AML-193 (cell line): ENCODE measurements at regions not wholly inside any gene's neighbourhood (a gene's known extent, or its start where the extent isn't known, plus 50 kb on each side); places are given as distances from the start of the nearest gene placed in this dataset.
"Not testable (repeated sequence)": the region's sequence is repeated elsewhere in the genome, so short reads cannot be mapped to it uniquely, and the experiment has no call there.

Source experiments
- DNase-seq, 2 experiments: peaks; one replicate each; lab custom pipeline; 2025; lab: John Stamatoyannopoulos, UW

DNA sequence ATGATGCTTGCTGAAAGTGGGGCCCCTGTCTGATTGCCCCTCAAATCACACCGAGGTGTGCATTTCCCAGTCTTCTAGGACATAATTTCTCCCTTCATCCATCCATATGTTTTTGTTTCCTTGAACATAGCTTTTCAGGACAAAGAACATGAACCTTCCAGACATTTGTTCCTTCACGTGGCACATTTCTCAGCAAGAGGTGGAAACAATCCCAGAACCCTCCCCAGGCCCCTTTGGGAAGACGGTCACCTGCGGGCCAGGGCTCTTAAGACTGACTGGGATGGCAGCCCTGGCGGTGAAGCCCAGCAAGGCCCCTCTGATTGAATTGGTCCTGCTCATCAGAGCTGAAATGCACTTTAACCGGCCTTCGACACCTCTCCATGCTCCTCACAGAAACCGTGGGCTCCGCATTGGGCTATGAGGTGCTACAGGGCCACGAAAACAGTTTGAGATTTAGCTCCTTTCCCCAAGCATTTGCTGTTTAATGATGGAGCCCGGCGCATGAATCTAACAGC is 522.5 kb upstream of the DPP6 start:
- no peak for DNase-seq

DNA sequence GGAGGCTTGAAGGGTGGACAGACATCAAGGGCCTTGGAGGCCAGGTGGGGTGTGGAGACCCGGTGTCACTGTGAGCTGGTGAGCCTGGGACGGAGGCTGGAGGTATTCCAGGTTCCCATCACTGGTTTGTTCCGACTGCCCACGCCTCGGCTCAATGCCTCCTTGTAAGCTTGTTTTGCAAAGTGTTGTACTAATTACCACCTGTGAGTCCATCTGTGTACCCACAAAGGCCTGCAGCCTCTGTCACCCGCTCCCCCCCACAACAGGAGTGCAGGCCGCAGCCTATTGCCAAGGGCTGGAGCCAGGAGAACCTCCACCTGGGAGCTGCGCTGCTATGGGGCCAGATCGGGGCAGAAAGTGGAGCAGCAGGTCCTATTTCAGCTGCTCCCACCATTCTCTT is 521.8 kb upstream of the DPP6 start:
- no peak for DNase-seq

DNA sequence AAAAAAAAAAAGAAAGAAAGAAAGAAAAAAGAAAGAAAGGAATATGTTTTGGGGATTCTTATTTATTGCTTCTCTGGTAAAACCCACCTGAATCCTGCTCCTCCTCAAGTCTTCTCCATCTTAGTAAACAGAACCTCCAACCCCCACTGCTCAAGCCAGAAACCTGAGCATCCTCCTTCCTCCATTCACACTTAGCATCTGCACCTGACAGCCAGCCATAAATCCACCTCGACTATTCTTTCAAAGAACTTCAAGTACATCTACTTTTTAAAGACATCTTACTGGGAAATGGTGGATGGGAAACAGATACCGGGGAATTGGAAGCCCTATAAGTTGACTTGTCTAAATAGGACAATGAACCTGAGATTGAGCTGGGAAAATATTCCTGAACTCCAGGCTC is 519.9 kb upstream of the DPP6 start:
- no peak for DNase-seq

DNA sequence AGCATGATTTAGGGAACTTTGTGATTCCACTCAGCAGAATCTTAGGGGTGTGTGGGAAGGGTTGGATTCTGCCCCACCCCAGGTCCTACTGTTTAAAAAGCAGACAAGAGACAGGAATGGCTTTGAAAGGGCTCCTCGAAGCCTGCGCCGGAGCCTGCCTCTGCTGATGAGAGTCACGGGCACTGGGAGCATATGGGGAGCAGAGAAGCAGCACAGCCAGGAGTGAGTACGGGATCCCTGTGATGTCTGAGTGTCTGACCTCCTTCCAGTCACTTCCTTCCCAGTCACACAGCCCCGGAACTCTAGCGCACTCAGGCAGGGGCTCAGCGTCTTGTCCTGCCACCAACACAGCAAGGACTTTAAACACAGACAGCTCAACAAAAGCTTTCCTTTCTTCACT is 514.9 kb upstream of the DPP6 start:
- DNase-seq, result no peak

DNA sequence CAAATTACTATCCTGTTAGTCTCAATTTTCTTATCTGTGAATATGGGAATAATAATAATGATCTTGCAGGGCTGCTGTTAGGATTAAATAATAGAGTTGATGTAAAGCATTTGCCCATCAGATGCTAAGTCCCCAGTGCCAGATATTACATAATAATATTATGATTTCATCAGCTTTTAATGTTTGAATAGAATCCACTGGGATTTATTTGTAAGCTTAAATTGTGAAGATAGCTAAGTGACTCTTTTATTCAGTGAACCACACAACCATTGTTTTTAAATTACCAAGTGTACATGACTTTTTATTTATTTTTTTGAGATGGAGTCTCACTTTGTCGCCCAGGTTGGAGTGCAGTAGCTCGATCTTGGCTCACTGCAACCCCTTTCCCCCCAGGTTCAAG is 510.3 kb upstream of the DPP6 start:
- DNase-seq, result no peak

DNA sequence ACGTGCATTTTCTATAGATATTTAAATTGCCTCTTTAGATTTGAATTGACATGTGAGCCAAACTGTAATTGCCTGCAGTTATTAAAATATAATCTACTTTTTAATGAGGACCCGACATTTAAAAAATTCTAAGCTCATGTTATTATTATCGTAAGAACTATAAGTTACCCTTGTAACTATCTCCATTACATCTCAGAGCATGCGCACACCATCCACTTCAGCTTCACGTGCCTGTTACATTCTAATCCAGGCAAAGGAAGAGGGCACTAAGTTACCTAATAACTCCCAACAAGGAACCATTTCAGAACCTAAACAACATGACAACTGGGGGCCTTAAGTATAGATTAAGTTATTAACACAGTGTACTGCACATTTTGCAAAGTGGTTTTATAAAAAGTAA is 509.0 kb upstream of the DPP6 start:
- no peak for DNase-seq

DNA sequence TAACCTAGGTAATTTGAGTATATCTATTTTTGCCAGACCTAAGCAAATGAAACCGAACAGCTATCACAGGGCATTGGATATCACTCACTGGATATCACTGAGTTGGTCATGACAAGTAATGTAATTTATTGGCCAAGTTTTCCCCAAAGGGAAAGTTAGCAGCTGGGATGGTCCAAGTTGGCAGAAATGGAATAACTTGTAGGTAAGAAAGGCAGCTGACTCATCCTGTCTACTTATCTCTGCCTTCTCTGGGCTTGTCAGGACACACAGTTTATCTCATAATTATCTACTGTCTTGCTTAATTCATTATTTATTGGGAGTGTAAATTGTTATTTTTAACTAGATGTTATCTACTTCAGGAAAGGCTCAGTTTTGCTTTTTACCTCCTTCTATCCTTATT is 502.0 kb upstream of the DPP6 start:
- DNase-seq, result no peak

DNA sequence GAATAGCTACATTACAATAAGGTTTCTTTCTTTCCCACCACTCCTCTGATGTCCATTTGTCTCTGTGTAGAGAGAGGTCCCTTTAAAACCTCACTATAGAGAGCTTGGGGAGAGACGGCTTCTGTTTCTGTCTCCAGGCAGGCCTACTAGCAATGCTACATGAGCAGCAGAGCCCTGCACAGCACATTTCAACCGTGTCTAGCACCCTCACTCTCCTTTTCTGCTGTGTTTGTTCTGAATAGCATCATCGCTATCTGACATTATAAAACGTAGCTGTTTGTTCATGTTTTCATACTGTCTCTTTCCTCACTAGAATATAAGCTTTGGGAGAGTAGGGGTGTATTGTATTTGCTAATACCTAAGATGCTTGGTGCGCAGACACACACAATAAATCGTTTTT is 487.8 kb upstream of the DPP6 start:
- DNase-seq, result no peak

DNA sequence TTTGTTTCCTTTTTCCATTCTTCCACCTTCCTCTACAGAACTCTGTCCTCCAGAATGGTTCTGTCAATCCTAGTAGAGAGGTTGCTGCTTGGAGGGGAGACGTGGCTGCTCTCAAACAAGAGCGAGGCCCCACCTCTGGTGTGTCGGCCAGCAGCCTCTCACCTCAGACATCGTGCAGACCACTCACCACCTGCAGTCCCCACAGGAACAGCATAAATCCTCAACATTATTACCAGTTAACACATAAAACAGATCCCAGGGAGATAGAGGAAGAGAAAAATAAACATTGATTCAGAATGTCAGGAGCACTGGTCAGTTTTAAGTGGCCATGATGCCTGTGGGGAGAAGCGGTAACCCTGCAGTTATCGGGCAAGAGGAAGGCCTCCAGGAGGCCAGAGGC is 485.9 kb upstream of the DPP6 start:
- no peak for DNase-seq

DNA sequence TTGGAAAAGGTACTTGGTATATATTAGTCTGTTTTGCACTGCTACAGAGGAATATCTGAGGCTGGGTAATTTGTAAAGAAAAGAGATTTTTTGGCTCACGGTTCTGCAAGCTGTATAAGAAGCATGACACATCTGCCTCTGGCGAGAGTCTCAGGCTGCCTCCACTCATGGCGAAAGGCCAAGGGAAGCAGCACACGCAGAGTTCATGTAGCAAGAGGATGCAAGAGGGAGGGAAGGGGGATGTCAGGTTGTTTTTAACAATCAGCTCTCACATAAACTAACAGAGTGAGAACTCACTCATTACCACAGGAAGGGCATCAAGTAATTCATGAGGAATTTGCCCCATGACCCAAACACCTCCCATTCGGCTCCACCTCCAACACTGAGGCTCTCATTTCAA is 484.8 kb upstream of the DPP6 start:
- no peak for DNase-seq

DNA sequence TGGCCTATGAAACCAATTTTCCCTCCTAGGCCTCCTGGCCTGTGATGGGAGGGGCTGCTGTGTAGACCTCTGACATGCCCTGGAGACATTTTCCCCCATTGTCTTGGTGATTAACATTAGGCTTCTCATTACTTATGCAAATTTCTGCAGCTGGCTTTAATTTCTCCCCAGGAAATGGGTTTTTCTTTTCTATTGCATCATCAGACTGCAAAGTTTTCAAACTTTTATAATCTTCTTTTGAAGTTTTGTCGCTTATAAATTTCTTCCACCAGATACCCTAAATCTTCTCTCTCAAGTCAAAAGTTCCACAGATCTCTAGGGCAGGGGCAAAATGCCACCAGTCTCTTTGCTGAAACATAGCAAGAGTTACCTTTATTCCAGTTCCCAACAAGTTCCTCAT is 482.7 kb upstream of the DPP6 start:
- not testable (repeated sequence) for DNase-seq

DNA sequence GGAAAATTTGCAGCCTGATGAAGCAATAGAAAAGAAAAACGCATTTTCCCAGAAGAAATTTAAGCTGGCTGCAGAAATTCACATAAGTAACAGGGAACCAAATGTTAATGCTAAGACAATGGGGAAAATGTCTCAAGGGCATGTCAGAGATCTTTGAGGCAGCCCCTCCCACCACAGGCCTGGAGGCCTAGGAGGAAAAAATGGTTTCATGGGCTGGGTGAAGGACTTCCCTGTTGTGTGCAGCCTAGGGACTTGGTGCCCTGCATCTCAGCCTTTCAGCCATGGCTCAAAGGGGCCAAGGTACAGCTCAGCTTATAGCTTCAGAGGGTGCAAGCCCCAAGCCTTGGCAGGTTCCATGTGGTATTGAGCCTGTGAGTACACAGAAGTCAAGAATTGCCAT is 476.1 kb upstream of the DPP6 start:
- no peak for DNase-seq

DNA sequence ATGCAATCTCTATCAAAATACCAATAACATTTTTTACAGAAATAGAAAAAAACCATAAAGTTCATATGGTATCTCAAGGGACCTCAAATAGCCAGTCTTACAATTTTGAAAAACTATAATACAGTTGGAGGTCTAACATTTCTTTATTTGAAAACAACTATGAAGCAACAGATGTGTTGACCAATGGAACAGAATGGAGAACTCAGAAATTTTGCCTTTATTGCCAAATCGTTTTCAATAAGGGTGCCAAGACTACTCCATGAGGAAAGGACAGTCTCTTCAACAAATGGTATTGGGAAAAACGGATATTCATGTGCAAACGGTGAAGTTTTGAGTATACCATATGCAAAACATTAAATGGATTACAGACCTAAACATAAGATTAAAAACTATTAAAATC is 470.8 kb upstream of the DPP6 start:
- no peak for DNase-seq

DNA sequence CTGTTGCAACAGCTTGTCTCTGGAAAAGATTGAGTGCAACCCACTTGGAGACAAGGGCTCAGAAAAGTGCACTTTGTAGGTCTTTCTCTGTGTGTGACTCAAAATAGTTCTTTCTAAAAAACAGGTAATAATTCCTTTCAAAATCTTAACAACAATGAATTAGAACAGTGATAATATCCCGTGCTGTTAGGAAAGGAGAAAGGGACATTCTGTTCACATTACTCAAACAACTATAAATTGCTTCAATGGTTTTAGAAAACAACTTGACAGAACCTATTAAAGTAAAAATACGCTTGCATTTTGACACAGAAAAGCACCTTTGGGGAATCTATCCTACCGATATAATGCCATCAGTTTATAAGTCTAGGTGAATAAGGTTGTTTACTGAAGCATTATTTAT is 468.1 kb upstream of the DPP6 start:
- DNase-seq, result no peak

DNA sequence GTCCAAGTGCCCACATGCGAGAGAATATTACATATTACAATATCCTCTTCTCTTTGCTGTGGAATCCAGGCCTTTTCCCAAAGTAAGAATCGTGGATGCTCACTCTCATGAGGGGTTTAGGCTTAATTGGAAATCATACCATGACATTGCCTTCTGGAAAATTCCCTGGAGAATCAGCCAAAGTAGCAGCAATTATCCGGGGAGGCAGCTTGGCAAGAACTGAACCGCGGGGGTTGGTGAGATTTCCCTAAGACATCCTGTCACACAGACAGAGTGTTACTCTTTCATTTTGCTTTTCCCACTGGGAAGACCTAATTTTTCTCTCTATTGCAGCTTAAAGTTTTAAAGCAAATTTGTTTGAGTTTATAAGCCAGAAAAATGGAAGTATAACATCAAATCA is 463.6 kb upstream of the DPP6 start:
- no peak for DNase-seq

DNA sequence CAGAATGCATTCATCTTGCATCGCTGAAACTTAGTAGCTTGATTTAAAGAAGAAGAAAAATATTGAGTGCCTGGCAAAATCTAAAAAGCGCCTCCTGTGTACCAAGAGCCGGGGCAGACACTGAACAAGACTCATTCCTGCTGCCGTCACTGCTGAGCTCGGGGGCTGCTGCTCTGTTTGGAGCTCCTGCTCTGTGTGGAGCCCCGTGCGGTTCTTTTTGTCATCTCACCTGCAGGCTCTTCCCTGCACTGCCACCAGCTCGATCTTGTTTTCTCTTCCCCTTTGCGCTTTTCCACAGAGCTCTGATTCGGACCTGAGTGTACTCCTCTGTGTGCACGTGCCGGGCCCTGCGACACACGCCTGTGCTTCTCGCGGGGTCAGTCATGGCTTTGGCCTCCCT is 462.1 kb upstream of the DPP6 start:
- no peak for DNase-seq

DNA sequence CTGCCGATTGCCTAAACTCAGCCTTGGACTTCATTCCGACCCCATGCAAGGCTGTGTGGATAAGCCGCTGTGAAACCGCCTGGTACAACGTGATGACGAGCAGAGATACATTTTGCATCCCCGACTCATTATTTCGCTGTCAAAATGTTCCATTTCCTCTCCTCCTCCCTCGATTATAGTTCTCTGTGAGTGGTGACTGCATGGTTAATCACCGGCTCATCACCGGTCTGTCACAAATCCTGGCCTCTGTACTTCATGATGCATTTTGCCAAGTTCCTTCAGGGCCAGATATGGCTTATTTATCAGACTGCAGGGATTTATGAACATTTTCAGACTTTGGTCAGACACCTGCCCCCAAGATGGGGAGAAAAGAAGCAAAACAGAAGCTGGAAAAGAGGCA is 461.6 kb upstream of the DPP6 start:
- DNase-seq, result no peak

DNA sequence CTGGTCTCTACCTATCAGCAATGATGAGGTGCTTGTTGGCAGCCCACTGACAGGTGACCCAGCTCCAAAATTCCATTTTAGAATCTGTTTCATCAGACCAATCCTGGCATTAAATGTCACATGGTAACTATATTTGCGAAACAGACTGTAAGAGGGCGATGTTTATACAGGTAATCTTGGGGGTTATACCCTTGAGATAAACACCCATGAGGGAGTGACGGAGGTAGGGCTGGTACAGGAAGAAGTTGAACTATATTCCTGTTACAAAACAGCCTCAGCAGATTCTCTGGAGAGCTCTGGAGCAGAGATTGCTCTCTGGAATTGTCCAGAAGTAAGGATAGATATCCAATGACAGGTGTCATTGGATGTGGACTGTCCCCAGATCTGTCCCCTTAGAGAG is 444.8 kb upstream of the DPP6 start:
- no peak for DNase-seq

DNA sequence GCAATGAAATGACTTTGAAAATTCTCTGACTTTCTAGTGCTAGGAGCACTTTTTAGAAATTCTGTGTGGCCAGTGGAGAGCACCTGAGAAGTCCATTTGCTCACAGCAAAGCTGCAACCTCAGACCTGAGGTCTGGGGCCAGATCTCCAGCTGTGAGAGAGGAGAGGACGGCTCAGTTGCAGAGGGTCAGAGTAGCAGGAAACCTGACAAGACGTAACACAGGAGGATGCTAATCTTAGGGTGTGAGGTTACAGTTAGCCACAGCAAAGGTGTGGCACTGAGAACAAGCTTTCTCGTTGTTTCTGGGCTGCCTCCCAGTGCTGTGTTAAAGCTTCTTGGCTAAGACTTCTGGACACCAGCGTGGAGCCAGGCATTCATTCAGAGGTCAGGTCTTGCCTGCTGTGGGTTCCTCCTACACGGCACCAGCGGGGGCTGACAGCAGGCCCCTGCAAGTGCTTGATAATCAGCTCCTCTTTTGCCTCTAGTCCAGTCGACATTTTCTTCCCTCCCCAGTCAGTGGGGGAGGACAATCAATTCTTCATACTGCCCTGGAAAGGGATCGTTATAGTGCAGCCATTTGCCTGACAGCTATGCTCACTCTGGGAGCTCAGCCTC is 435.4 kb upstream of the DPP6 start:
- DNase-seq, result no peak

DNA sequence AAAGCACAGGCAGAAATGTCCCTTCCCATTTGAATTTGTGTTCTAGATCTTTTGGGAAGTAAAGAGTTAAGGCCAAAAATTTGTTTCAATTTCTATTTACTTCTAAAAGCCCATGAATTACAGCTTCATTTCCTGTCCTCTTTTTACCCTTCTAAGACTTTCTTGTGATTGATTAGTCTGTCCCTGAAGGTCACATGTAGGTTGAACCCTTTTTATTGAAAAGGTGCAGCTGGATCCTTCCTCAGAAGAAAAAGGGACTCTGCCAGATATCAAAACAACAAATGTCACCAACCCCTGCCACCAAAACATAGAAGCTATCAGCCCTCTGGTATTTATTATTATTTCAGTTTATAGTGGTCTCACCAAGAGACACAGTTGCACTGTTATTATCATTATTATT is 424.9 kb upstream of the DPP6 start:
- DNase-seq, result no peak

DNA sequence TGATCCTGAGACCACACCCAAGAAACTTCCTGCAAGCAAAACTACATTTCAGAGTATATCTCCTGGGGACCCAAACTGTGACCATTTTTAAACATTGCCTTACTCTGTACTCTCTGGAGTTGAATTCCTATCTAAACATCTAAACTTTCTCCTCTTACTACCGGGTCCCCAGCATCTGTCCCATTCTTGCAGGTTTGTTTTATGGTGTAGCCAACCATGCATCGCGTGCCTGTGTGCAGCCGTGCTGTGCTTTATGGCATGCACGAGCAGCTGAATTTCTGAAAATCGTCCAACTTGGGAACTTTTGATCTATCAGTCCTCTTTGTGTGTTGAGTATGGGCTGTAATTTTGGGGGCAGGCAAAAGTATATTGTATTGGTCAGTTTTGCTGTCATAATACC is 423.8 kb upstream of the DPP6 start:
- no peak for DNase-seq

DNA sequence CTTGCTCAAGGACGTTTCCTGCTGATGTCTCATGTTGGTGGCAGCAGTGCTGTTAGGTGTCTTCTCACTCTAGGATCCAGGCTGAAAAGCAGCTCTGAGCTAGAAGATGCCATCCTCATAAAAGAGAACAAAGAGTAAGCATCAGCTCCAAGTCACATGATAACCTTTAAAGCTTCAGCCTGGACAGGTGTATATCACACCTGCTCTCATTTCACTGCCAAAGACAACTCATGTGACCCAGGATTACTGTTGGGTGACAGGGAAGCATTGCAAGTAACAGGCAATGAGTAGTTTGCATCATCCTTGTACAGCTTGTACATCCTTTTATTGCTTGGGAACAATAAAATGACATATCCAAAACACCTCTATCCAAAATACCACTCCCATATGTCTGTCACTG is 423.4 kb upstream of the DPP6 start:
- no peak for DNase-seq

DNA sequence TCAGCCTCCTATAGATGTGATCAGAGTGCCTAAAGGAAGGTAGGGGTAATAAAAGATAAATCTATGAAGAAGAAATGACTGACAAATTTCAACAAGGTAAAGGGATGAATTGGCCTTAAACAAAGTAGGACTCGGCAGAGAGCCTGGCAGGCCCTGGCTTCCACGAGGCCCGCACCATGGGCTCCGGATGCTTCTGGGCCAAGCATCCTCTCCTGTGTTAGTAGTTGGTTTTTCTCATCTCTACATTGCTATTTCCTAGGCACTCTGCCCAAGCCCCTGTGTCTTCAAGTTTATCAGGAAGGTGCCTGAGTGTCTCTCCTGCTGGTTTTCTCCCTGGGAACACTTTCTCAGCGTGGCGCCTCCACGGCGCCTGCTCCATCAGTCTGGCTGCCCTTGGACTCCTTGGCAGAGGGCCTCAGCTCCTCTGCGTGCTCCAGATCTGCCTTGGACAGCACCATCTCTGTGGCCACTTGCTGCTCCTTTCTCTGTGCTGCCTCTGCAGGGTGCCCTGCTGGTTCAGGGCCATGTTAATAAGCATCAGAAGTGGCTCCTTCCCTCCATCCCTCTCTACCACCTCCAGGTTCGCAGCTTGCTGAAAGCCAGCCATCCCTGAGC is 413.3 kb upstream of the DPP6 start:
- no peak for DNase-seq

DNA sequence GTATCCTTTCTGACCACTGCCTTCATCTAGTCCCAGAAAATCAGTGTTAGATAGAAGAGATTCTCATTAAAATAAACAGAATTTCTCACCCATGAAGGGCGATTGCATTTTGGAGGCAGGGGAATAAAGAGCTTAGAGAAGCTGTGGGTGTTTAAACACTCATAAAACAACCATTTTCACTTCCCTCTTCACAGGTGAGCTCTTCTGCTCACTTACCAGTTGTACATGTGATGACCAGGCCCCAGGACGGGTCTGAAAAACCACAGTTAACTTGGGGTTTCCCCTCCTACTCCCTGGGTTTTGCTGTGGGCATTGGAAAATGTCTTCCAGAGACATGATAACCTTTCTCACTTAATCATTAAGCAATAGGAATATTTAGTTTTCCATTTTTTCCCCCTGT is 411.6 kb upstream of the DPP6 start:
- no peak for DNase-seq
